NCI-H510A (cell line): ENCODE measurements at regions not wholly inside any gene's neighbourhood (a gene's known extent, or its start where the extent isn't known, plus 50 kb on each side); places are given as distances from the start of the nearest gene placed in this dataset.

Experiments
- DNase-seq: peaks from one replicate; lab custom pipeline; 2025; lab: John Stamatoyannopoulos, UW

DNA sequence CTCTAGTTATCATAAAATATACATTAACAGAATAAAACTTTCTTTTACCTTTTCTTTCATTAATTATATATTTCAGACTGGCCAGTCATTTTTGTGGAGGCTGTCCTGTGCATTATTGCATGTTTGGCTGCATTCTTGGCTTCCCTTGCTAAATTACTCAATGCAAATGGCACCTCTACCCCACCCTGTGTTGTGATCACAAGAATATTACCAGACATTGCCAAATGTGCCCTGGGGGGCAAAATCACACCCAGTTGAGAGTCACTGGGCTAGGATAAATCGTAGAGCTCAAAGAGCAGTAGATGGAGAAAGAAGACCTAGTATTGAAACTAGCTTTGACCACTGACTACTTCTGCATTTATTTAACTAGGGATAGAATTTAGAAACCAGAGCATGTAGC, 1257.8 kb upstream of the TENM4 start:
- DNase-seq = no peak

GRCh38 chr11:80694385-80694784, 1253.6 kb upstream of the TENM4 start:
- DNase-seq = no peak

DNA sequence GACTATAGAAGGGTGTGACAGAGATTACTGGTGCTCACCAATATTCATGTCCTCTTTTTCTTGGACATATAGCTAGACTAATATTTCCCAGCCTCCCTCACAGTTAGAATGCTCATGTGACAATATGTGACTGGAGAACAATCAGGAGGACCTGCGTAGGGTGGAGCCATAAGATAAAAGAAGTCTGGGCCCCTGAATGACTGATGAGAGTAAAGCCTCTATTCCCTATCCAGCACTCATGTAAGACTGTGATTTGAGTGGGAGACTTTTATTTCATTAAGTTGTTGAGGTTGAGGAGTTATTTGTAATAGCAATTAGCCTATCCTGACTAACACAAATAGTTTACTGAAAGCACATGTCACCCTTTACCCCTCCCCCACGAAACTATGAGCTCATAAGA, 1247.1 kb upstream of the TENM4 start:
- DNase-seq = no peak

- no peak for DNase-seq
These were observed 1246.1 kb upstream of the TENM4 start for GRCh38 chr11:80686889-80687288.

- no peak for DNase-seq
These were observed 1232.7 kb upstream of the TENM4 start for GRCh38 chr11:80673566-80673965.

DNA sequence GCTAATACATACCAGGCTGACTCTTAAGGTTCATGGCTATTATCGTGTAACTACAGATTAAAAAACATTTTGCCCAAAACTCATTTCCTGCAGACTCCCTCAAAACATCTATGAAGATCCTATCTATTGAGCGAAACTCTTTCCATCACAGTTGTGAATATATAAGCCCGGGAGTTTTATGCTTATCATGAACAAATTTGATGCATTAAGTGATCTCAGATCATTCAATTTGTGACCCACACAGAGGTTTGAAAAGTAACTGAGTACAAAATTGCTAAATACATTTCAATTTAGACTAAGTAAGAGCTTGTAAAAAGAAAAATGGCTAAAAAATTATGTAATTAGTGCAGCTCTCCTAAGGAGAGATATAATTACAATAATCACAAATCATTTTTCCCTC, 1228.8 kb upstream of the TENM4 start:
- no peak for DNase-seq

GRCh38 chr11:80668039-80668438, 1227.2 kb upstream of the TENM4 start:
- DNase-seq = no peak

- DNase-seq = no peak
These were observed 1215.0 kb upstream of the TENM4 start for GRCh38 chr11:80655834-80656233.

DNA sequence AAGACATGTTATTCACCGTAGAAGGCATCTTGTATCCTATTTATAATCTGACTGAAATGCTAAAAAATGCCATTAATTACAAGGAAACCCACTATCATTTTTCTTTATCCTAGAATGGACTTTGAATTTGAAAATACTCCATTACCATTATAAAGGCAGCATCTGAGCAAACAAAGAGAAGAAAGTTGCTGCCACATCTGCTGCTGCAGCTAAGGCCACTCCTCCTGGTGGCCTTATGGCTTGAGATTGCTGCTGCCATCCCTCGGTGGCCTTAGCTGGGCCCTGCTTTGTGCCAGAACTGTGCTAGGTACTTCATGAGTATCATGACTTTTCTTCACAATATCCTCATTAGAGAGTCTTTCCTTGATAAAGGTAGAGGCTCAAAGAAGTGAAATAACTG, 1210.1 kb upstream of the TENM4 start:
- DNase-seq = no peak

GRCh38 chr11:80649186-80649585, 1208.4 kb upstream of the TENM4 start:
- DNase-seq = no peak

DNA sequence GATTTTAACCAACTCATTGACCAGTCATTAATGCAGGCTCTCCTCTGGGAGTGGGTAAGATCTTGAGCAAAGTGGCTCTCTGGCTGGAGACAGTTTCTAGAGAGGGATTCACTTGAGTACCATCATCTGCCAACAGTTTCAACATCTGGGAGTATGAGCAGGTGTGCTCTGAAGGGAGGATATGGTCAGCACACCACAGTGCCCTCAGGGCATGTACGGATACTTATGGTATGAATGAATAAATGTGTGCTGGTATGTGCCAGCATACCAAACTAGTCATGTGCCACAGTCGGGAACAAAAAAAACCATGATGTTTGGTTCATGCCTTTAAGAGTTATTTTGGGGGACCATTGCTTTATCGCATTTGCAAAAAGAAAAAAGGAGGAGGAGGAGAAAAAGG, 1197.5 kb upstream of the TENM4 start:
- no peak for DNase-seq

- DNase-seq = no peak
These were observed 1196.7 kb upstream of the TENM4 start for GRCh38 chr11:80637571-80637970.

GRCh38 chr11:80636999-80637398, 1196.2 kb upstream of the TENM4 start:
- no peak for DNase-seq

- no peak for DNase-seq
These were observed 1194.3 kb upstream of the TENM4 start for GRCh38 chr11:80635178-80635577.

GRCh38 chr11:80632691-80633090, 1191.9 kb upstream of the TENM4 start:
- no peak for DNase-seq

DNA sequence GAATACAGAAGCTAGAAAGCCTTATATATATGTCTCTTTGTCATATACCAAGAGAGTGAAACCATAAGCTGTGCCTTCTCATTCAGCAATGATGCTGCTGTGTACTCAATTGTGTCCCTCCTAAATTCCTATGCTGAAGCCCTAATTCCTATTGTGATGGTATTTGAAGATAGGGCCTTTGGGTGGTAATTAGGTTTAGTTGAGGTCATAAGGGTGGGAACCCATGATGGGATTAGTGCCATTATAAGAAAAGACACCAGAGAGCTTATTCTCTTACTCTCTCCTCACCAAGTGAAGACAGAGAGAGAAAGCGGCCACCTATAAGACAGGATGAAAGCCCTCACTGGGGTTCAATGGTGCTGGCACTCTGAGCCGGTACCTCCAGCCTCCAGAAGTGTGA, 1191.3 kb upstream of the TENM4 start:
- no peak for DNase-seq

DNA sequence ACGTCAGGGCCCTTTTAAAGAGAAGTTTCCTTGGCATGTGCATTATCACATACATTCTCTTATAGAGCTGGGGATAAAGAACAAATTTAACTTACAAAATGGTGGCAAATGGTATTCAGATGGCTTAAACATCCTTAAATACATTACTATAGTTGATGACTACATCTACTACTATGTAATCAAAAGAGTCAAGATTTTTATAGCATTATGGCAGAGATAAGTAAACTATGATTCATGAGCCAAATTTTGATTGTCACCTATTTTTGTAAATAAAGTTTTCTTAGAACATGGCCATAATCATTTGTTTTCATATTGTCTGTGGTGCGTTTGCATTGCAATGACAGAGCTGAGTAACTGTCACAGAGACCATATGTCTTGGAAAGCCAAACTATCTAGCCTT, 1188.6 kb upstream of the TENM4 start:
- DNase-seq = no peak

GRCh38 chr11:80627364-80627763, 1186.5 kb upstream of the TENM4 start:
- DNase-seq = no peak

GRCh38 chr11:80626721-80627120, 1185.9 kb upstream of the TENM4 start:
- DNase-seq = no peak

GRCh38 chr11:80625563-80625962, 1184.7 kb upstream of the TENM4 start:
- DNase-seq = no peak

DNA sequence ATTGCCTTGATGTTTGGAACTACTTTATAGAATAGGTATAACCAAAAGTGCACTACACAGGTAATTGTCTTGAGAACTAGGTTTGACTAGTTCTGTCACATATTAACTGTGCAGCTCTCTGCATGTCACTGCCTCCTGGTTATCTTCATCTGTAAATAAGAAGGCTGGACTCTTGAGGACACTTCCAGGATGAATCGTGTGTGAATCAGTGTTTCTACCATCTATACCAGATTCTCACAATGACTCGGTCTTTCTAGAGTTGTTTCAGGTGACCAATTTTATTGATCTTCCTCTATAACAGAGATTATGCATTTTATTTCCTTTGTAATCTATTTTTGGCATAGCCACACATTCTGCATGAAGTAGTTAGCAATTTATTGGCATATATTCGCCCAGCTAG, 1181.0 kb upstream of the TENM4 start:
- DNase-seq = no peak

- no peak for DNase-seq
These were observed 1180.0 kb upstream of the TENM4 start for GRCh38 chr11:80620867-80621266.

DNA sequence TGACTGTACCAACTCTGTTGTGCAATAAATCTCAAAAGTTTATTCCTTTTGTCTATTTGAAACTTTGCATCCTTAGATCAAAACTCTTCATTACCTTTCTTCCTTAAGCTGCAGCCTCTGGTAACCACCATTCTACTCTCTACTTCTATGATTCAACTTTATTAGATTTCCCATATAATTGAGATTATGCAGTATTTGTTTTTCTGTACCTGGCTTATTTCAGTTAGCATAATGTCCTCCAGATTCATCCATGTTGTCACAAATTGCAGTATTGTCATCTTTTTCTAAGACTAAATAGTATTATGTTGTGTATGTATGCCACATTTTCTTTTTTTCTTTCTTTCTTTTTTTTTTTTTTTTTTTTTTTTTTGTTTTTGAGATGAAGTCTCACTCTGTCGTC, 1176.3 kb upstream of the TENM4 start:
- no peak for DNase-seq

- DNase-seq = no peak
These were observed 1175.4 kb upstream of the TENM4 start for GRCh38 chr11:80616070-80616800.

GRCh38 chr11:80613655-80614054, 1172.8 kb upstream of the TENM4 start:
- DNase-seq = no peak
